ENCODE measurements at regions not wholly inside any gene's neighbourhood (a gene's known extent, or its start where the extent isn't known, plus 50 kb on each side); places are given as distances from the start of the nearest gene placed in this dataset.

- TF ChIP-seq CTCF (IDR thresholded peaks at IDR 0.05; ENCODE audit: insufficient read depth, low read length, poor library complexity, severe bottlenecking) (no peak), EZH2phosphoT487 (conservative IDR thresholded peaks at IDR 0.05; ENCODE audit: low read length) (no peak)
These were observed 481.4 kb upstream of the KLHL29 start for GRCh38 chr2:22903616-22904015.
